Natural killer cell (primary cell): ENCODE measurements at regions not wholly inside any gene's neighbourhood (a gene's known extent, or its start where the extent isn't known, plus 50 kb on each side); places are given as distances from the start of the nearest gene placed in this dataset.

Experiments
- ATAC-seq, 3 donors: fragments of 150-1000 bp in 2 of 3; fragments of 200-7000 bp in 1 of 3; cut with Tn5 transposase; 1 replicate in 1 of 3; 2 replicates in 2 of 3; pipeline ENCODE4 v1.10.0; 2021; ENCODE audit warnings: mild to moderate bottlenecking in 2 of 3, moderate library complexity in 2 of 3
- DNase-seq, 2 donors: peaks; one replicate each; pipeline versions ENCODE4 v3.0.0 to v3.0.0-alpha.2; 2013 to 2021; ENCODE audit warnings: mixed read lengths in 1 of 2
- H3K27ac ChIP-seq: one replicate; pipeline ENCODE4 v1.5.1; 2013; ENCODE audit warnings: mild to moderate bottlenecking, low read length
- H3K27me3 ChIP-seq: one replicate; pipeline ENCODE4 v1.6.1; 2013; ENCODE audit warnings: low read length; ENCODE audit not compliant: control insufficient read depth, insufficient read depth
- H3K36me3 ChIP-seq: one replicate; pipeline ENCODE4 v1.6.1; 2013; ENCODE audit warnings: low read length; ENCODE audit not compliant: control insufficient read depth, insufficient read depth
- H3K4me1 ChIP-seq: one replicate; pipeline ENCODE4 v1.6.1; 2013; ENCODE audit warnings: low read length; ENCODE audit not compliant: control insufficient read depth, insufficient read depth
- H3K4me3 ChIP-seq: one replicate; pipeline ENCODE4 v1.5.1; 2013; ENCODE audit warnings: low read length
- H3K9me3 ChIP-seq: one replicate; pipeline ENCODE4 v1.6.1; 2013; ENCODE audit warnings: low read length; ENCODE audit not compliant: control insufficient read depth, insufficient read depth
- H3K27ac Mint-ChIP-seq, 2 donors: one replicate each; pipeline ENCODE4 v1.8.0; 2022; ENCODE audit warnings: mild to moderate bottlenecking in 2 of 2, mixed read lengths in 2 of 2, moderate library complexity in 1 of 2
- H3K27me3 Mint-ChIP-seq, 2 donors: one replicate each; pipeline ENCODE4 v1.8.0; 2022; ENCODE audit warnings: low read depth in 2 of 2, mixed read lengths in 2 of 2
- H3K36me3 Mint-ChIP-seq: one replicate; pipeline ENCODE4 v1.8.0; 2022; ENCODE audit warnings: mixed read lengths
- H3K4me1 Mint-ChIP-seq, 2 donors: one replicate each; pipeline ENCODE4 v1.8.0; 2022; ENCODE audit warnings: mixed read lengths in 2 of 2
- H3K4me3 Mint-ChIP-seq: one replicate; pipeline ENCODE4 v1.8.0; 2022; ENCODE audit warnings: mild to moderate bottlenecking, moderate library complexity, mixed read lengths
- H3K9me3 Mint-ChIP-seq, 2 donors: one replicate each; pipeline ENCODE4 v1.8.0; 2022; ENCODE audit warnings: mixed read lengths in 2 of 2
- CTCF ChIP-seq: fragments of 200-600 bp; IDR thresholded peaks from one replicate; pipeline ENCODE4 v1.8.0; 2022; ENCODE audit warnings: antibody characterized with exemption
- WGBS: methylation state at CpG from one replicate; pipeline ENCODE4 v1.1.7; 2013; ENCODE audit warnings: missing lambda C conversion rate; ENCODE audit not compliant: insufficient coverage; 5-methylcytosine and 5-hydroxymethylcytosine counted together
- intact Hi-C: fragments of 100-400 bp; cut with micrococcal nuclease; formaldehyde crosslinking; loops from one replicate; pipeline ENCODE4 v1.14.2; 2022

- no peaks in the 10 kb centered on the region for H3K27me3 Mint-ChIP-seq
- intact Hi-C loops = no loop called here
- H3K36me3 Mint-ChIP-seq = no peaks in the 10 kb centered on the region
- H3K9me3 Mint-ChIP-seq = peaks cover 3 to 4% of the 10 kb centered on the region in 2 donors
- Histone ChIP-seq H3K27ac (no peak overlapping the region), H3K36me3 (no peaks in the 10 kb centered on the region), H3K27me3 (no peaks in the 10 kb centered on the region), H3K4me1 (no peaks in the 10 kb centered on the region), H3K9me3 (no peaks in the 10 kb centered on the region), H3K4me3 (no peak overlapping the region)
- 92% methylated on average over 10 of the region's 12 CpGs for WGBS
- no peak overlapping the region for H3K27ac Mint-ChIP-seq
- TF ChIP-seq CTCF = no peak
- H3K4me1 Mint-ChIP-seq = no peaks in the 10 kb centered on the region
- H3K4me3 Mint-ChIP-seq = no peak overlapping the region
- no peak for DNase-seq
- no peak for ATAC-seq
Measured at GRCh38 chr18:75880266-75880665, 452.8 kb upstream of the SMIM21 start.

- Histone ChIP-seq H3K4me1 (no peaks in the 10 kb centered on the region), H3K36me3 (no peaks in the 10 kb centered on the region), H3K4me3 (no peak overlapping the region), H3K27me3 (no peaks in the 10 kb centered on the region), H3K27ac (no peak overlapping the region), H3K9me3 (no peaks in the 10 kb centered on the region)
- Mint-ChIP-seq H3K27me3 (no peaks in the 10 kb centered on the region), H3K9me3 (peaks cover 3 to 4% of the 10 kb centered on the region in 2 donors), H3K4me3 (no peak overlapping the region), H3K4me1 (no peaks in the 10 kb centered on the region), H3K27ac (no peak overlapping the region), H3K36me3 (no peaks in the 10 kb centered on the region)
- no peak for ATAC-seq
- intact Hi-C loops = no loop called here
- TF ChIP-seq CTCF = no peak
- DNase-seq = no peak
- WGBS = 90% methylated on average over 3 of the region's 3 CpGs
Measured at GRCh38 chr18:75879196-75879595, 451.7 kb upstream of the SMIM21 start.

DNA sequence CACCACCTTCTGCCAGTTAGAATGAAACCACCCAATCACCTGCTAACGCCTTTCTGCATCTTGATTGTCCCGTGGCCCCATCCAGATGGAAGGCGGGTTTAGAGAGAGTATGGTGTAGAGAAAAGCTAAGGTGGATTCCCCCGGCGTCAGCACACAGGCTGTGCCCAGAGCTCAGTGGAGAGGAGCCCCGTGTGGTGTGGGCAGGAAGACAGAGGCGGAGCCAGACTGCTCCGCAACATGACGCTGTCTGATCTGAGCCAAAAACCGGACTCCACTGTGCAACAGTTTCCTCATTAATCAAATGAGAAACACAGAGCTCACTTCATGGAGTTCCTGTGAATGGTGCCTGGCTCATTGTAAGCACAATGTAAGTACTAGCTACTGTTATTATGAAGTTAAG lies 448.1 kb upstream of the SMIM21 start:
- Mint-ChIP-seq H3K9me3 (peaks cover 3 to 4% of the 10 kb centered on the region in 2 donors), H3K36me3 (no peaks in the 10 kb centered on the region), H3K27ac (no peak overlapping the region), H3K4me3 (no peak overlapping the region), H3K4me1 (no peaks in the 10 kb centered on the region), H3K27me3 (no peaks in the 10 kb centered on the region)
- no peak for TF ChIP-seq CTCF
- DNase-seq (no peak), ATAC-seq (no peak)
- 88% methylated on average over 9 of the region's 10 CpGs for WGBS
- no peaks in the 10 kb centered on the region for H3K9me3 ChIP-seq
- no peaks in the 10 kb centered on the region for H3K27me3 ChIP-seq
- no peaks in the 10 kb centered on the region for H3K36me3 ChIP-seq
- intact Hi-C loops = no loop called here
- H3K27ac ChIP-seq = no peak overlapping the region
- no peaks in the 10 kb centered on the region for H3K4me1 ChIP-seq
- H3K4me3 ChIP-seq = no peak overlapping the region

- intact Hi-C loops = no loop called here
- ATAC-seq (no peak), DNase-seq (no peak)
- H3K36me3 ChIP-seq = no peaks in the 10 kb centered on the region
- Mint-ChIP-seq H3K27me3 (no peaks in the 10 kb centered on the region), H3K4me1 (no peaks in the 10 kb centered on the region), H3K9me3 (peaks cover 3 to 4% of the 10 kb centered on the region in 2 donors), H3K36me3 (no peaks in the 10 kb centered on the region), H3K27ac (no peak overlapping the region), H3K4me3 (no peak overlapping the region)
- no peaks in the 10 kb centered on the region for H3K9me3 ChIP-seq
- 78% methylated on average over 11 of the region's 11 CpGs for WGBS
- no peaks in the 10 kb centered on the region for H3K4me1 ChIP-seq
- H3K27ac ChIP-seq = no peak overlapping the region
- no peak for TF ChIP-seq CTCF
- H3K4me3 ChIP-seq = no peak overlapping the region
- H3K27me3 ChIP-seq = no peaks in the 10 kb centered on the region
Measured at GRCh38 chr18:75874401-75875089, 447.0 kb upstream of the SMIM21 start.
